NCI-H2196 treated with DMSO at 0.1 percent for 48 hours (cell line): ENCODE measurements at regions not wholly inside any gene's neighbourhood (a gene's known extent, or its start where the extent isn't known, plus 50 kb on each side); places are given as distances from the start of the nearest gene placed in this dataset.

ENCODE experiments used
- DNase-seq: peaks from one replicate; lab custom pipeline; 2025; ENCODE audit not compliant: unreplicated experiment; lab: John Stamatoyannopoulos, UW

DNA sequence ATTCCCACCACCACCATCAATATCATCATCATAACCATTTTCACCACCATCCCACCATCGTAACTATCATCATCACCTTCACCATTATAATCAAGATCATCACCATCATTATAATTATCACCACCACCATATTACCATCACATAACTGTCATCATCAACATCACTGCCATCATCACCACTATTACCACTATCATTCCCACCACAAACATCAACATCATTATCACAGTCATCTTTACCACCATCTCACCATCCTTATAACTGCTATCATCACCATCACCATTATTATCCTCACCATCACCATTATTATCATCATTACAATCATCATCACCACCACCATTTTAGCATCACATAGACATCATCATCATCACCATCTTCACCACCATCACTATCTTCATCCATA lies 167.1 kb upstream of the ZMIZ1 start:
- no peak for DNase-seq

- DNase-seq = no peak
Observed at GRCh38 chr10:78902815-78903214, 166.0 kb upstream of the ZMIZ1 start.

GRCh38 chr10:78903341-78903940 lies 165.3 kb upstream of the ZMIZ1 start:
- DNase-seq = no peak

DNA sequence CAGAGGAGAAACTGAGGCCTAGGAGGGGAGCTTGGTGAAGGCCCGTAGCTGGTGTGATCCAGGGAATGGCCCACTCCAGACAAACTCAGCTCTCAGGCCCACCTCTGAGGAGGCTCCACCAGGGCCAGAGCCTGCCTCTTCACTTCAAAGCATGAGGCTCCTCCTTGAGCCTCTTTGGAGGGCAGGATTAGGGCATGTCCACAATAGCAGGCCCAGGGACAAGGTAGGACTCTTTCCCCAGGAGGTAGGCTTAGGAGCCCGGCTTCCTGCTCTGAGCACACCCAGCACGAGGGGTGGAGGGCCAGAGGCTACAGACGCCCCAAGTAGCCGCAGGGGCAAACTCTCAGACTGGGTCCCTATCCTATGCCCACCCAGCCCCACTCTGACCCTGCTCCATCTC lies 164.6 kb upstream of the ZMIZ1 start:
- DNase-seq = no peak

- DNase-seq = no peak
Observed at GRCh38 chr10:78905015-78905956, 163.5 kb upstream of the ZMIZ1 start.

DNA sequence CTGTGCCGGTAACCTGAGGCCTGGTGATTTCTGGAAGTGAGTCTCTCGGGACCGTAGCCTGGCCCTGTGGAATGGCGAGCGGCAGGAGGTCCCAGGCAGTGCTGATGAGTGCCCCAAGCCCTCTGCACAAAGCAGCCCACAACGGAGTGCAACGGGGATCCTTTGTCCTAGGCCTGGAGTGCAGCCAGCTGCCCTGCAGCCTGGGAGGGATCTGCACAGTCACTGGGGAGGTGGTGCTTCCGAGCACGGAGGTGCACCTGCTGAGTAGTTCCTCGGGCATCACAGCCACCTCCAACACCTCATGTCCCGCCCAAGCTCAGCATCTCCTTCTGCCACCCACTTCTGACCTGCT lies 162.8 kb upstream of the ZMIZ1 start:
- DNase-seq = no peak

GRCh38 chr10:78906734-78907390 lies 161.9 kb upstream of the ZMIZ1 start:
- no peak for DNase-seq

DNA sequence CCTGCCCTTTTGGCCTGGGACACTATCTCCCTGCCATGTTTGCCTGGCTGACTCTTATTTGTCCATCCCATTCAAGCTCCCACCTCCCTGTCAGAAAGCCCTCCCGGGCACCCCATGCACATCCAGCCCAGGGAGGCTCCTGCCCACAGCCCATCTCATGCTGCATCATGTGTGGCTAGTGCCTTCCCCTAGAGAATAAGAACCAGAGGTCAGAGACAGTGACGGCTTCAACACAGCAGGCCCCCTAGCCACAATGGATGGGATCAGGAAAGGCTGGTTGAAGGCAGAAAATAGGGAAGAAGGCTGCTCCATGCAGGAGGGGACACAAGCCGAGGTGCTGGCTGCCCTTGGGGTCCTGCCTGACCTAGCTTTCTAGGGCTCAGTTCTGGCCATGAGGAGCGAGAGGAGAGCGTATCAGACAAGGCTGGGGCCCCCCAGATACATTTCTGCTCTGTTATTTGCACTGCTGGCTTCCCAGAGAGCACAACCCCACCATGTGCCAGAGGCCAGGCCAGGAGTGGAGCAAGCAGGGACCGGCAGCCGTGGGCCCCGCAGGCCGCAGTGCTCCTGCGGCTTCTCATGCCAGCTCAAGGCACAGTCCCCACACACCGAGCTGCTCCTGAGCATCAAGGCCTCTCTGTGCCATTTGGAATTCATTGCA lies 161.1 kb upstream of the ZMIZ1 start:
- DNase-seq = no peak

GRCh38 chr10:78909221-78909620 lies 159.5 kb upstream of the ZMIZ1 start:
- no peak for DNase-seq

GRCh38 chr10:78910021-78910420 lies 158.7 kb upstream of the ZMIZ1 start:
- no peak for DNase-seq

- no peak for DNase-seq
Observed at GRCh38 chr10:78910476-78910875, 158.3 kb upstream of the ZMIZ1 start.

DNA sequence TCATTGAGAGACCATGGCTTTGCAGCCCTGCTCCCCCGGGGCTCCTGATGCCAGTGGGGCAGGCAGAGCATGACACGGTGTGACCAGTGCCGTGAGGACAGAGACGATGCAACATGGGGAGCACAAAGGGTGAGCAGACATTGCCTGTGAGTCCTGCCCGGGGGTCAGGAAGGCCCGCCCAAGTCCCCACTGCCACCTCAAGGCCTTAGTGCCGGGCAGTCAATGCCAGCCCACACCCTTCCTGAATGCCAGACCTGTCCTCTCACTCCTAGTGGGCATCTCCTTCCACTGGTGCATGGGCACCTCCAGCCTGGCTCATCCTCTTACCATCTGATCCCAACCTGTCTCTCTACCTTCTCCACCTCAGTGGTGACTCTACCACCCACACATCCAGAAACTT lies 157.9 kb upstream of the ZMIZ1 start:
- no peak for DNase-seq

DNA sequence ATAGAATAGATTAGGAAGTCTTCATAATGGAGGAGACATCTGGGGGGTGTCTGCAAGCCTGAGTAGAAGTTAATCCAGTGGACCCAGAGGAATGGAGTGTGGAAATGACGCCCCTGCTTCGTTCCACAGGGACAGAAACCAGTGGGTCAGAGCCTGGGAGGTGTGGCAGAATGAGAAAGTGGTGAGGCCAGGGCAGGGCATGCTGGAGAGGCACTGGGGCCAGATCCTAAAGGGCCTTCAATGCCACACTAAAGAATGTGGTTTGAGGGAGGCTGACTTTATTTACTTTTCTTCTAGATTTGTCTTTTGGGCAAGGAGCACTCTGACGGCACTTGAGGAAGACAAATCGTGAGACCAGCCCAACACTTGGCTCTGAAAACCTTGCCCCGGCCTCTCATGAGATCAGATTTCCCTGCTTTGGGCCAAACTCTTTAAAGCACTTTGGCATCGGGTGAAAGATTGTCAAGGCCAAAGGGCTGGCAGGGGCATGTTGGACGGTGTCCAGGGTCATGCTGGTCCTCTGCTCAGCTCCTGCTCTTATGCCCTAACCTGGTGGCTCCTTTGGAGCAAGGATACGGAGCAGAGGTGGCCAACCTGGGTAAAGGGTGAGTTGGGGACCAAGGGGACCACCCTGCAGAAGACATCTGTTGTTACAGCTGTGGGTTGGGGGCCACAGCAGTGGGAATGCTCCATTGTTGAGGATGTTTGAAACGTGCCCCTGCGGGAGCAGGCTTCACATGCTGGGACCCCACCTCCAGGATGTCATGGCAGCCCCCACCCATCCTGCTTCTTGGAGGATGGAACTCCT lies 157.0 kb upstream of the ZMIZ1 start:
- no peak for DNase-seq

DNA sequence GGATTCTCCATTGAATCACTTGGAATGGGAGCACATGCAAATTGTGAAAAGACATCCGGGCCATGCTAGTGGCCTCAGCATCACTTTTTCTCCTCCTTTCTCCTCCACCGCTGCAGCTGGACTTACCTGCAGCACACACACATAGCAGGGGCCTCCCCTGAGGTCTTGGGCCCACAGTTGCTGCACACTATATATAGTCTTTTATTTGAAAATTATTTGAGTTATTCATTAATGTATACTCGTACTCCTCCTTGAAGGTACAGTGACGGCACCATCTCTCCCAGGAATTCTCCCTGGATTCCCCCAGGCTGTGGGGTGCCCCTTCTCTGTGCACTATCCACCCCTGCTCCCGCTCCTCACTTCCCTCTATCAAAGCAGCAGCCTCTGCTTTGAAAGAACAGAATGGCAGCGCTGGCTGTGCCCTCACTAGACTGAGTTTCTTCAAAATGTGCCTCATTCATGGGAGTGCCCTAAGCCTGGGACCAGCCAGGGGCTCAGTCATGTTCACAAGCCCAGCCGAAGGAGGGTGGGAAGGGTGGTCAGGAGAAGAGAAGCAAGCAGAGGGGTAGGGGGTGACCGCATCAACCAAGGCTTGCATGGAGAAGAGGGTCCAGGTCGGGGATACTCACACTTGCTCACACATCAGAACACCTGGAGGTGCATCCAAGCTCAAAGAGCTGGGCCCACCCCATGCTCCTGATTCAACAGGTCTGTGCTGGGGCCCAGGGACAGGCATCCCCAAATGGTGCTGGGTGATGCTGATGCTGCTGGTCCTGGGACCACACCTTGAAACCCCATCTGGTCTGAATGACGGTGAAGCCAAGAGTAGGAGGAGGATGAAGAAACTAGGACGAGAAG lies 156.2 kb upstream of the ZMIZ1 start:
- no peak for DNase-seq

GRCh38 chr10:78913219-78914059 lies 155.3 kb upstream of the ZMIZ1 start:
- no peak for DNase-seq

DNA sequence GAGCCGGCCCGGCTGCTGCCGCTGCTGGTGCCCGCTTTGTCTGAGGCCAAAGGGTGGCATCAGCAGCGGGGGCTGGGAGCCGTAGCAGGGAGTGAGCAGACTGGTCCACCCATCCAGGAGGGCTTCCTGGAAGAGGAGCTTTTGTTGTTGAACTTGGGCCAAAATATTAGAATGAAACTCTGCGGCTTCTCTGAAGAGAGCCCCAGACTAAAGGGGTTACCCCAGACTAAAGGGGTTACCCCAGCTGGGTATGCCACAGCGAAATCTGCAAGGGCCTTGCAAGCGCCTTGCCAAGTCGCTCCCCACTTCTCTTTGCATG lies 154.7 kb upstream of the ZMIZ1 start:
- no peak for DNase-seq

DNA sequence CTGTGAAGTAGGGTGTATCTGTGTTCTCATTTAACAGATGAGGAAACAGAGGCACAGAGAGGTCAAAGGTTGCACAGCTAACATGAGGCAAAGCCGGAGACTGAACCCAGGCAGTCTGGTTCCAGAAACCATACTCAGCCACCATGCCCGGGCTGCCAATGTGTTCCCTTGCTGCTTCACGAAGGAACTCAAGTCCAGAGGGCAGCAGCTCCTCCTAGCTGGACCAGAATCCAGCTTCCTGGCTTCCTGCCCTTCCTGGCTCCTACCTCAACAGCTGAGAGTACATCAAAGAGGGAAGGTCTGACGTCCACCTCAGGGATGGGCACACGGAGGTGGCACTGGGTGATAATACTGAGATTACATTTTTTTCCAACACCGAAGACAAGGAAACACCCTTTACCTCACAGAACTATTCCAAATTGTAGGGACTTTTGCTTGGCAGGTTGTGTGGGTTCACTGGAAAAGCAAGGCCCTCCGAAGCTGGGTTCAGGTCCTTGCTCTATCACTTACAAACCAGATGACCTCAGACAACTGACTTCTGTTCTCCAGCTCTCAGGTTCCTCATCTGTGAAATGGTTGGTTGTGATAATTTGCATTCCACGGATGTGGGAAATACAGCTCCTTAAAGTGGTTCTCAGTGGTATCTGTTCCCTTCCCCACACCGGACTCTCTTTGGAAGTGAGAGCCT lies 154.1 kb upstream of the ZMIZ1 start:
- no peak for DNase-seq

- no peak for DNase-seq
Observed at GRCh38 chr10:78915190-78915518, 153.6 kb upstream of the ZMIZ1 start.

DNA sequence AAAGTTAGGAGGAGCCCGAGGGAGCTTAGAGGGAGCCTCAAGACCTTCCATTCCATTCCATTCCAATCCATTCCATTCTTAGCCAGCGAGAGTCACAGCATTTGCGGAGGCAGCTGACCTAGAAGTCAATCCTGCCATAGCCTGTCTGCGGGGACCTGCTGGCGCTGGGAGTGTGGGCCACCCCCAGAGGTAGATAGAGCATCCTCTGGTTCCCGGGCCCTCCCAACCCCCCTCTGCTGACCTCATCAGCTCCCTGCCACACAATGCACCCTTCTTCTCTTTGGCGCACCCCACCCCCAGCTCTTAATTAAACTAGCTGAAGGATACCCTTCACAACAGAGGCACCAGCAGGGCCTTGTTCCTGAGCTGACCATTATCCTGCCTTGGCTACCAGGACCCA lies 152.5 kb upstream of the ZMIZ1 start:
- DNase-seq = no peak
